Liver (tissue), 3 donors: ENCODE measurements at regions not wholly inside any gene's neighbourhood (a gene's known extent, or its start where the extent isn't known, plus 50 kb on each side); places are given as distances from the start of the nearest gene placed in this dataset.

Source experiments
- FOXA1 ChIP-seq: IDR thresholded peaks from 2 replicates; pipeline ENCODE4 v1.6.1; 2016; ENCODE audit warnings: antibody characterized with exemption
- RAD21 ChIP-seq, 2 donors: IDR thresholded peaks; 2 replicates each; pipeline ENCODE4 v1.6.1; 2016; ENCODE audit warnings: antibody characterized with exemption in 2 of 2, mild to moderate bottlenecking in 2 of 2
- SP1 ChIP-seq: IDR thresholded peaks from 2 replicates; pipeline ENCODE4 v1.6.1; 2018; ENCODE audit warnings: antibody characterized with exemption, mild to moderate bottlenecking
- TAF1 ChIP-seq: conservative IDR thresholded peaks from 2 replicates; pipeline ENCODE4 v1.6.1; 2016; ENCODE audit warnings: antibody characterized with exemption, mild to moderate bottlenecking
- TF ChIP-seq, protein P1 (sequence below): fragments of 150-350 bp; IDR thresholded peaks from 2 replicates; pipeline ENCODE4 v1.5.1; 2017; ENCODE audit warnings: improper control_type of control experiment, low read depth, low read length; ENCODE audit not compliant: missing input control
- TF ChIP-seq, protein P2 (sequence below): IDR thresholded peaks from 2 replicates; pipeline ENCODE4 v1.6.1; 2016; ENCODE audit warnings: antibody characterized with exemption, mild to moderate bottlenecking
- donor health status: healthy.
- donor health status: healthy.

DNA sequence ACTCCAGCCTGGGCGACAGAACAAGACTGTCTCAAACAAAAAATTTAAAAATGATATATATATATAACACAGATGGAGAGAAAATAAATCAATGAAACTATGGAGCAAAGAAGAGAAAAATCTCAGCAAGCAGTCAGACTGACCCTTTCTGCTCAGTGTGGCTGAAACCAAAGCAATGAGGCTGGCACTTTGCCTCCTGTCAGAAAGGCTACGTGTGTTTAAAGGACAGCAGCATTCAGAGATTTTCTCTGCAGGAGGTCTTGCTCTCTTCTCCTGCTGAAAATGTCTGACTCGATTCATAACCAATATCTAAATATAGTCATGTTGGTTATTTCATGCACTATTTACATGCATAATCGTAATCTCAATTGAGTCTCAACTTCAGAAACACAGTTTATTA is 527.0 kb upstream of the JARID2 start:
- TF ChIP-seq, protein P1, sequence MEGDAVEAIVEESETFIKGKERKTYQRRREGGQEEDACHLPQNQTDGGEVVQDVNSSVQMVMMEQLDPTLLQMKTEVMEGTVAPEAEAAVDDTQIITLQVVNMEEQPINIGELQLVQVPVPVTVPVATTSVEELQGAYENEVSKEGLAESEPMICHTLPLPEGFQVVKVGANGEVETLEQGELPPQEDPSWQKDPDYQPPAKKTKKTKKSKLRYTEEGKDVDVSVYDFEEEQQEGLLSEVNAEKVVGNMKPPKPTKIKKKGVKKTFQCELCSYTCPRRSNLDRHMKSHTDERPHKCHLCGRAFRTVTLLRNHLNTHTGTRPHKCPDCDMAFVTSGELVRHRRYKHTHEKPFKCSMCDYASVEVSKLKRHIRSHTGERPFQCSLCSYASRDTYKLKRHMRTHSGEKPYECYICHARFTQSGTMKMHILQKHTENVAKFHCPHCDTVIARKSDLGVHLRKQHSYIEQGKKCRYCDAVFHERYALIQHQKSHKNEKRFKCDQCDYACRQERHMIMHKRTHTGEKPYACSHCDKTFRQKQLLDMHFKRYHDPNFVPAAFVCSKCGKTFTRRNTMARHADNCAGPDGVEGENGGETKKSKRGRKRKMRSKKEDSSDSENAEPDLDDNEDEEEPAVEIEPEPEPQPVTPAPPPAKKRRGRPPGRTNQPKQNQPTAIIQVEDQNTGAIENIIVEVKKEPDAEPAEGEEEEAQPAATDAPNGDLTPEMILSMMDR, result no peak
- TF ChIP-seq RAD21 (IDR thresholded peaks at IDR 0.05), result no peak
- no peak for TF ChIP-seq FOXA1
- no peak for TF ChIP-seq SP1
- no peak for TF ChIP-seq TAF1
- TF ChIP-seq, protein P2, sequence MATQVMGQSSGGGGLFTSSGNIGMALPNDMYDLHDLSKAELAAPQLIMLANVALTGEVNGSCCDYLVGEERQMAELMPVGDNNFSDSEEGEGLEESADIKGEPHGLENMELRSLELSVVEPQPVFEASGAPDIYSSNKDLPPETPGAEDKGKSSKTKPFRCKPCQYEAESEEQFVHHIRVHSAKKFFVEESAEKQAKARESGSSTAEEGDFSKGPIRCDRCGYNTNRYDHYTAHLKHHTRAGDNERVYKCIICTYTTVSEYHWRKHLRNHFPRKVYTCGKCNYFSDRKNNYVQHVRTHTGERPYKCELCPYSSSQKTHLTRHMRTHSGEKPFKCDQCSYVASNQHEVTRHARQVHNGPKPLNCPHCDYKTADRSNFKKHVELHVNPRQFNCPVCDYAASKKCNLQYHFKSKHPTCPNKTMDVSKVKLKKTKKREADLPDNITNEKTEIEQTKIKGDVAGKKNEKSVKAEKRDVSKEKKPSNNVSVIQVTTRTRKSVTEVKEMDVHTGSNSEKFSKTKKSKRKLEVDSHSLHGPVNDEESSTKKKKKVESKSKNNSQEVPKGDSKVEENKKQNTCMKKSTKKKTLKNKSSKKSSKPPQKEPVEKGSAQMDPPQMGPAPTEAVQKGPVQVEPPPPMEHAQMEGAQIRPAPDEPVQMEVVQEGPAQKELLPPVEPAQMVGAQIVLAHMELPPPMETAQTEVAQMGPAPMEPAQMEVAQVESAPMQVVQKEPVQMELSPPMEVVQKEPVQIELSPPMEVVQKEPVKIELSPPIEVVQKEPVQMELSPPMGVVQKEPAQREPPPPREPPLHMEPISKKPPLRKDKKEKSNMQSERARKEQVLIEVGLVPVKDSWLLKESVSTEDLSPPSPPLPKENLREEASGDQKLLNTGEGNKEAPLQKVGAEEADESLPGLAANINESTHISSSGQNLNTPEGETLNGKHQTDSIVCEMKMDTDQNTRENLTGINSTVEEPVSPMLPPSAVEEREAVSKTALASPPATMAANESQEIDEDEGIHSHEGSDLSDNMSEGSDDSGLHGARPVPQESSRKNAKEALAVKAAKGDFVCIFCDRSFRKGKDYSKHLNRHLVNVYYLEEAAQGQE, result no peak
